RWPE2 (cell line): ENCODE measurements at regions not wholly inside any gene's neighbourhood (a gene's known extent, or its start where the extent isn't known, plus 50 kb on each side); places are given as distances from the start of the nearest gene placed in this dataset.

Experiments
- ATAC-seq: fragments of 200-7000 bp; cut with Tn5 transposase; 3 replicates; pipeline ENCODE4 v1.9.1; 2021; ENCODE audit warnings: low read depth
- DNase-seq: peaks from one replicate; pipeline ENCODE4 v3.0.0-alpha.2; 2020; ENCODE audit warnings: low spot score
- H3K27ac ChIP-seq: fragments of 450-650 bp; 2 replicates; pipeline ENCODE4 v1.5.1; 2017; ENCODE audit warnings: mild to moderate bottlenecking; ENCODE audit not compliant: poor library complexity, severe bottlenecking
- H3K27me3 ChIP-seq: fragments of 250-450 bp; sonication (Bioruptor Pico); 2 replicates; pipeline ENCODE4 v1.5.1; 2021; ENCODE audit warnings: mild to moderate bottlenecking, moderate library complexity; ENCODE audit not compliant: insufficient read depth, poor library complexity, severe bottlenecking
- H3K36me3 ChIP-seq: fragments of 250-450 bp; sonication (Bioruptor Pico); 2 replicates; pipeline ENCODE4 v1.5.1; 2020; ENCODE audit warnings: low read depth, mild to moderate bottlenecking, moderate library complexity
- H3K4me1 ChIP-seq: fragments of 250-450 bp; sonication (Bioruptor Pico); 2 replicates; pipeline ENCODE4 v1.5.1; 2021; ENCODE audit warnings: mild to moderate bottlenecking, moderate library complexity; ENCODE audit not compliant: insufficient read depth, poor library complexity, severe bottlenecking
- H3K4me3 ChIP-seq: fragments of 250-450 bp; sonication (Bioruptor Pico); 2 replicates; pipeline ENCODE4 v1.5.1; 2021; ENCODE audit warnings: mild to moderate bottlenecking, moderate library complexity; ENCODE audit not compliant: severe bottlenecking
- H3K9me3 ChIP-seq: fragments of 250-450 bp; sonication (Bioruptor Pico); 2 replicates; pipeline ENCODE4 v1.5.1; 2021; ENCODE audit warnings: mild to moderate bottlenecking, moderate library complexity; ENCODE audit not compliant: severe bottlenecking
- CTCF ChIP-seq: fragments of 450-650 bp; IDR thresholded peaks from one replicate; pipeline ENCODE4 v1.5.1; 2017; ENCODE audit warnings: mild to moderate bottlenecking, moderate library complexity; ENCODE audit not compliant: poor library complexity, severe bottlenecking

GRCh38 chr6:91149246-91149955 lies 562.5 kb upstream of the MAP3K7 start:
- H3K4me1 ChIP-seq: no peaks in the 10 kb centered on the region
- H3K4me3 ChIP-seq: no peak overlapping the region
- no peaks in the 10 kb centered on the region for H3K36me3 ChIP-seq
- no peak for TF ChIP-seq CTCF
- no peak overlapping the region for H3K27ac ChIP-seq
- no peaks in the 10 kb centered on the region for H3K9me3 ChIP-seq
- DNase-seq (no peak), ATAC-seq (no peak)
- no peaks in the 10 kb centered on the region for H3K27me3 ChIP-seq

- no peak overlapping the region for H3K27ac ChIP-seq
- no peak for DNase-seq
- H3K9me3 ChIP-seq: no peaks in the 10 kb centered on the region
- no peak for TF ChIP-seq CTCF
- no peaks in the 10 kb centered on the region for H3K27me3 ChIP-seq
- ATAC-seq: no peak
- no peaks in the 10 kb centered on the region for H3K4me1 ChIP-seq
- H3K4me3 ChIP-seq: no peak overlapping the region
- no peaks in the 10 kb centered on the region for H3K36me3 ChIP-seq
These were observed 557.3 kb upstream of the MAP3K7 start for GRCh38 chr6:91144126-91144525.

DNA sequence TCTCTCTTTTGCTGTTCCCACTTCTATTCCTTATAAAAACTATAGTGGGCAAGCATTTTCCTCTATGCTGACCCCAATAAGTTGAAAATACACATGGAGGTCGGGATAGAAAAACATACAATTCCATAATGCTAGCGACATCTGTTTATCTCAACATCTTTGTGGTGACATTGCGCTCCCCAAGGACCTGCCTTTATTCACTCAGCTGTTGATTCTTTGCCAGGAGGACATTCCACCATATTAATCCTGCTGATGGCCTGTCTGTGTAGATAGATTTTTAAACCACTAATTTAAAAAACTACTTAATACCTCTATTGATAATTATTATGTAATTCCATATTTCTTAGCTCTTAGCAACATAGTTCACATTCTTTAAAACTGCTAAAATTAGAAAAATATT lies 555.3 kb upstream of the MAP3K7 start:
- ATAC-seq (no peak), DNase-seq (no peak)
- Histone ChIP-seq H3K9me3 (no peaks in the 10 kb centered on the region), H3K36me3 (no peaks in the 10 kb centered on the region), H3K4me3 (no peak overlapping the region), H3K27me3 (no peaks in the 10 kb centered on the region), H3K27ac (no peak overlapping the region), H3K4me1 (no peaks in the 10 kb centered on the region)
- TF ChIP-seq CTCF: no peak

- no peak for TF ChIP-seq CTCF
- no peak overlapping the region for H3K27ac ChIP-seq
These were observed 554.5 kb upstream of the MAP3K7 start for GRCh38 chr6:91141346-91141745.

GRCh38 chr6:91140449-91140848 lies 553.6 kb upstream of the MAP3K7 start:
- H3K4me3 ChIP-seq: no peak overlapping the region
- no peak for TF ChIP-seq CTCF
- H3K27me3 ChIP-seq: no peaks in the 10 kb centered on the region
- H3K4me1 ChIP-seq: no peaks in the 10 kb centered on the region
- ATAC-seq: no peak
- H3K27ac ChIP-seq: no peak overlapping the region
- H3K36me3 ChIP-seq: no peaks in the 10 kb centered on the region
- H3K9me3 ChIP-seq: no peaks in the 10 kb centered on the region
- DNase-seq: no peak

More at GRCh38 chr6:91141346-91141745, 554.5 kb upstream of the MAP3K7 start:
- H3K4me1 ChIP-seq: no peaks in the 10 kb centered on the region
- ATAC-seq (no peak), DNase-seq (no peak)
- H3K4me3 ChIP-seq: no peak overlapping the region
- no peaks in the 10 kb centered on the region for H3K36me3 ChIP-seq
- no peaks in the 10 kb centered on the region for H3K27me3 ChIP-seq
- H3K9me3 ChIP-seq: no peaks in the 10 kb centered on the region
